Keratinocyte (primary cell): ENCODE measurements at regions not wholly inside any gene's neighbourhood (a gene's known extent, or its start where the extent isn't known, plus 50 kb on each side); places are given as distances from the start of the nearest gene placed in this dataset.
A peak's percentile ranks its signal among the peaks of the same experiment; 100 is the strongest.

Experiments used
- DNase-seq: peaks from one replicate; pipeline ENCODE4 v3.0.0-alpha.2; 2011; ENCODE audit warnings: low read depth, missing footprints, low spot score
- FAIRE-seq: peaks from 2 replicates; lab custom pipeline; 2011; peaks lifted over from hg19 to GRCh38; lab: Jason Lieb, UNC
- H2AFZ ChIP-seq: 2 replicates; pipeline ENCODE4 v1.6.0; 2012; ENCODE audit warnings: low read length, control low read depth, inconsistent platforms; ENCODE audit not compliant: control insufficient read depth
- H3K27ac ChIP-seq: 2 replicates; pipeline ENCODE4 v1.5.1; 2011; ENCODE audit warnings: low read length; ENCODE audit not compliant: control insufficient read depth, insufficient read depth
- H3K27me3 ChIP-seq: 3 replicates; pipeline ENCODE4 v1.6.0; 2011; ENCODE audit warnings: low read length; ENCODE audit not compliant: control insufficient read depth, insufficient read depth; ENCODE audit errors: extremely low read depth
- H3K36me3 ChIP-seq, 2 experiments: 2 replicates in 1 of 2; 3 replicates in 1 of 2; pipeline ENCODE4 v1.5.1; 2011; ENCODE audit warnings: low read length in 2 of 2, mild to moderate bottlenecking in 1 of 2; ENCODE audit not compliant: control insufficient read depth in 2 of 2, insufficient read depth in 2 of 2; ENCODE audit errors: extremely low read depth in 1 of 2
- H3K4me1 ChIP-seq: 3 replicates; pipeline ENCODE4 v1.5.1; 2011; ENCODE audit warnings: low read length; ENCODE audit not compliant: control insufficient read depth, insufficient read depth; ENCODE audit errors: extremely low read depth
- H3K4me2 ChIP-seq: 3 replicates; pipeline ENCODE4 v1.6.0; 2011; ENCODE audit warnings: low read depth, low read length; ENCODE audit not compliant: control insufficient read depth, insufficient read depth; ENCODE audit errors: extremely low read depth
- H3K4me3 ChIP-seq, 3 experiments: fragments of 200-600 bp in 1 of 3; sonication (generic) in 1 of 3; 2 replicates in 2 of 3; 3 replicates in 1 of 3; pipeline ENCODE4 v1.5.1; 2011 to 2016; ENCODE audit warnings: low read length in 3 of 3, mild to moderate bottlenecking in 3 of 3, control low read depth in 2 of 3, inconsistent platforms in 1 of 3, low read depth in 1 of 3, mixed read lengths in 1 of 3, mixed run types in 1 of 3, moderate library complexity in 1 of 3; ENCODE audit not compliant: control insufficient read depth in 2 of 3, insufficient read depth in 2 of 3; ENCODE audit errors: extremely low read depth in 1 of 3
- H3K79me2 ChIP-seq: 2 replicates; pipeline ENCODE4 v1.6.0; 2012; ENCODE audit warnings: low read length; ENCODE audit not compliant: control insufficient read depth, insufficient read depth
- H3K9ac ChIP-seq: 3 replicates; pipeline ENCODE4 v1.6.0; 2011; ENCODE audit warnings: low read length; ENCODE audit not compliant: control insufficient read depth, insufficient read depth; ENCODE audit errors: extremely low read depth
- H3K9me1 ChIP-seq: 3 replicates; pipeline ENCODE4 v1.6.0; 2011; ENCODE audit warnings: low read length; ENCODE audit not compliant: control insufficient read depth, insufficient read depth; ENCODE audit errors: extremely low read depth
- H3K9me3 ChIP-seq: 2 replicates; pipeline ENCODE4 v1.5.1; 2012; ENCODE audit warnings: low read depth, low read length; ENCODE audit not compliant: control insufficient read depth
- H4K20me1 ChIP-seq: 3 replicates; pipeline ENCODE4 v1.6.0; 2011; ENCODE audit warnings: low read length; ENCODE audit not compliant: control insufficient read depth, insufficient read depth; ENCODE audit errors: extremely low read depth
- EZH2 ChIP-seq: IDR thresholded peaks from one replicate; pipeline ENCODE4 v1.6.1; 2012; ENCODE audit warnings: inconsistent platforms, mild to moderate bottlenecking, low read length, moderate library complexity
- dilution Hi-C: fragments of 300-500 bp; cut with MboI; formaldehyde crosslinking; loops from one replicate; pipeline ENCODE4 v1.7.0; 2020; ENCODE audit warnings: low sequenced_read_pairs; ENCODE audit not compliant: extremely low pct_ligation_motif_present
- TF ChIP-seq, protein P1 (sequence below), 3 experiments: IDR thresholded peaks in 1 of 3; conservative IDR thresholded peaks in 1 of 3; optimal IDR thresholded peaks in 1 of 3; 2 replicates in 2 of 3; 3 replicates in 1 of 3; pipeline versions ENCODE3 to v1.5.1; 2011; ENCODE audit warnings: low read length in 3 of 3, mild to moderate bottlenecking in 3 of 3, moderate library complexity in 2 of 3, control low read depth in 1 of 3, inconsistent platforms in 1 of 3; ENCODE audit not compliant: insufficient read depth in 2 of 3; ENCODE audit errors: extremely low read depth in 1 of 3

DNA sequence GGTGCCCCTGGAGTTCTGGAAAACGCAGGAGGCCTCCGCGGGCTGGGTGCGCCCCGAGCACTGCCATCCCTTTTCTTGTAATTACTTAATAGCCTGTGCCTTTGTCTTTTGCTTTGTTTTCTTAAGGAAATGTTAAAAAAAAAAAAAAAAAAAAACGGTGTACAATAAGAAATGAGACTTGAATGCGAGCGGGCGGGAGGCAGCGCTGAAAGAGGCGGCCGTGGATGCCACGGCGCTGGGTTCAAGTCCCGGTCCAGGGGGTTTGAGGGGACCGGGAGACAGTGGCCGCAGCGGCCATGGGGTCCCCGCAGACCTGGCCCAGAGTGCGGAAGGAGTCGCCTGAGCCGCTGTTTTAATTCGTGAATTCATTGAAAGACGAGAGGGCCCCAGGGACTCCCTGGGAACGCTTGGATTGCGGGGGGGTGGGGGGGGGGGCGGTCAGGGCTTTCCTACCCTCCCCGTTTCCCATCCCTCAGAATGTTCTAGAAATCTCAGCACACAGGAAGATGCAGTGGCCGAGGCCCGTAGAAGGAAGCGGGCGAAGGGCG is 349.2 kb upstream of the ARGLU1 start:
- no peak overlapping the region for H3K27ac ChIP-seq
- no peak overlapping the region for H3K4me2 ChIP-seq
- TF ChIP-seq, protein P1, sequence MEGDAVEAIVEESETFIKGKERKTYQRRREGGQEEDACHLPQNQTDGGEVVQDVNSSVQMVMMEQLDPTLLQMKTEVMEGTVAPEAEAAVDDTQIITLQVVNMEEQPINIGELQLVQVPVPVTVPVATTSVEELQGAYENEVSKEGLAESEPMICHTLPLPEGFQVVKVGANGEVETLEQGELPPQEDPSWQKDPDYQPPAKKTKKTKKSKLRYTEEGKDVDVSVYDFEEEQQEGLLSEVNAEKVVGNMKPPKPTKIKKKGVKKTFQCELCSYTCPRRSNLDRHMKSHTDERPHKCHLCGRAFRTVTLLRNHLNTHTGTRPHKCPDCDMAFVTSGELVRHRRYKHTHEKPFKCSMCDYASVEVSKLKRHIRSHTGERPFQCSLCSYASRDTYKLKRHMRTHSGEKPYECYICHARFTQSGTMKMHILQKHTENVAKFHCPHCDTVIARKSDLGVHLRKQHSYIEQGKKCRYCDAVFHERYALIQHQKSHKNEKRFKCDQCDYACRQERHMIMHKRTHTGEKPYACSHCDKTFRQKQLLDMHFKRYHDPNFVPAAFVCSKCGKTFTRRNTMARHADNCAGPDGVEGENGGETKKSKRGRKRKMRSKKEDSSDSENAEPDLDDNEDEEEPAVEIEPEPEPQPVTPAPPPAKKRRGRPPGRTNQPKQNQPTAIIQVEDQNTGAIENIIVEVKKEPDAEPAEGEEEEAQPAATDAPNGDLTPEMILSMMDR (optimal IDR thresholded peaks at IDR 0.05 in 1 of 3, IDR thresholded peaks at IDR 0.05 in 1 of 3, conservative IDR thresholded peaks at IDR 0.05 in 1 of 3; ENCODE audit: extremely low read depth in 1 of 3, insufficient read depth in 2 of 3, low read length in 3 of 3): no peak
- TF ChIP-seq EZH2: no peak
- no peaks in the 10 kb centered on the region for H3K27me3 ChIP-seq
- no peaks in the 10 kb centered on the region for H3K79me2 ChIP-seq
- FAIRE-seq: no peak
- no peaks in the 10 kb centered on the region for H3K9me3 ChIP-seq
- no peak for DNase-seq
- H3K9ac ChIP-seq: no peak overlapping the region
- H4K20me1 ChIP-seq: no peaks in the 10 kb centered on the region
- no peaks in the 10 kb centered on the region for H3K36me3 ChIP-seq
- H3K9me1 ChIP-seq: no peaks in the 10 kb centered on the region
- no peaks in the 10 kb centered on the region for H3K4me1 ChIP-seq
- peak overlapping the region in 2 of 3 experiments; percentile 39 to 83 for H3K4me3 ChIP-seq
- dilution Hi-C loops: no loop called here
- no peak overlapping the region for H2AFZ ChIP-seq

DNA sequence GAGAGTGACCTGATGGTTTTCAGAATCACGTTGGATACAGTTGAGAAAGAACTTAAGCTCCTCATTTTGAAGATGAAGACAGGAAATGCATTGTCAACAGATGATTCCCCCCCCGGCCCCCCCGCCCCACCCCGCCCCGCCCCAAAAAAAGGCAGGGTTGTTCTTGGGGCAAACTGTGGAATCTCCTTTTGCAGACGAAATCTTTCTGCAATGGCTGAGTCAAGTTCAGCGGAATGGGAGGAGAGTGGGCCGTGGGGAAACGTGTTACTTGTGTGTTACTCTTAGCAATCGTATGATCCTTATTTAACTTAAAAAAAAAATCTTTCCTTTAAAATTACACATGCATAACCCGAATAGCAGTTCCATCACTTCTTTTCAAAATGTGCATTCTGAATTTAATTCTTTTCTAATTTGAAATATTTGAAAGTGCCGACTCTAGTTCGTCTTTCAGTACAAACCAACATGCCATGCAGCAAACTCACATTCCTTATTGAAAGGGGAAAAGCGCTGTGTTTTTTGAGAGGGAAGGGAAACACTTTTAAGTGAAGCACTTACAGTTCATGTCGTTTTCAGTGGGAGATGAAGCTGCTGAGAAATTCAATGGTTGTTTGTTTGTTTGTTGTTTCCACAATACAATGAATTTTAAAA is 348.5 kb upstream of the ARGLU1 start:
- Histone ChIP-seq H3K9ac (no peak overlapping the region), H4K20me1 (no peaks in the 10 kb centered on the region), H3K27me3 (no peaks in the 10 kb centered on the region), H3K27ac (no peak overlapping the region), H3K4me3 (no peak overlapping the region), H3K9me1 (no peaks in the 10 kb centered on the region), H3K9me3 (no peaks in the 10 kb centered on the region), H3K4me1 (no peaks in the 10 kb centered on the region), H2AFZ (no peak overlapping the region), H3K79me2 (no peaks in the 10 kb centered on the region), H3K4me2 (no peak overlapping the region), H3K36me3 (no peaks in the 10 kb centered on the region)
- dilution Hi-C loops: no loop called here
- DNase-seq (no peak), FAIRE-seq (no peak)
- TF ChIP-seq EZH2: no peak
- TF ChIP-seq, protein P1 (optimal IDR thresholded peaks at IDR 0.05 in 1 of 3, IDR thresholded peaks at IDR 0.05 in 1 of 3, conservative IDR thresholded peaks at IDR 0.05 in 1 of 3; ENCODE audit: extremely low read depth in 1 of 3, insufficient read depth in 2 of 3, low read length in 3 of 3): no peak
